SK-N-SH treated with all-trans-retinoic acid at 6 μM for 48 hours (cell line): ENCODE measurements at regions not wholly inside any gene's neighbourhood (a gene's known extent, or its start where the extent isn't known, plus 50 kb on each side); places are given as distances from the start of the nearest gene placed in this dataset.

Experiments
- BACH2 ChIP-seq: fragments of 250-450 bp; sonication (Bioruptor Pico); IDR thresholded peaks from 2 replicates; pipeline ENCODE4 v1.9.0; 2021; ENCODE audit warnings: mild to moderate bottlenecking, borderline replicate concordance
- CREB5 ChIP-seq: fragments of 250-450 bp; sonication (Bioruptor Pico); IDR thresholded peaks from 2 replicates; pipeline ENCODE4 v1.5.1; 2020; ENCODE audit warnings: low read depth, mild to moderate bottlenecking, moderate library complexity
- CSRNP3 ChIP-seq: fragments of 250-450 bp; sonication (Bioruptor Pico); IDR thresholded peaks from 2 replicates; pipeline ENCODE4 v1.5.1; 2021; ENCODE audit warnings: mild to moderate bottlenecking, moderate library complexity
- ESRRG ChIP-seq: fragments of 250-450 bp; sonication (Bioruptor Pico); IDR thresholded peaks from 2 replicates; pipeline ENCODE4 v1.6.1; 2021; ENCODE audit warnings: mild to moderate bottlenecking
- GLIS3 ChIP-seq: fragments of 250-450 bp; sonication (Bioruptor Pico); IDR thresholded peaks from 2 replicates; pipeline ENCODE4 v1.5.0; 2020; ENCODE audit warnings: mild to moderate bottlenecking, moderate library complexity
- ISL1 ChIP-seq: fragments of 250-450 bp; sonication (Bioruptor Pico); IDR thresholded peaks from 2 replicates; pipeline ENCODE4 v2.1.2; 2022; ENCODE audit warnings: mild to moderate bottlenecking, moderate library complexity
- PATZ1 ChIP-seq: fragments of 250-450 bp; sonication (Bioruptor Pico); IDR thresholded peaks from 2 replicates; pipeline ENCODE4 v1.8.0; 2020; ENCODE audit warnings: mild to moderate bottlenecking, moderate library complexity, borderline replicate concordance
- POU6F1 ChIP-seq: fragments of 250-450 bp; sonication (Bioruptor Pico); IDR thresholded peaks from 2 replicates; pipeline ENCODE4 v1.8.0; 2021; ENCODE audit warnings: low read depth, mild to moderate bottlenecking, moderate library complexity, borderline replicate concordance
- PPARA ChIP-seq: fragments of 250-450 bp; sonication (Bioruptor Pico); IDR thresholded peaks from 2 replicates; pipeline ENCODE4 v1.5.0; 2020; ENCODE audit warnings: mild to moderate bottlenecking, borderline replicate concordance
- SNAI2 ChIP-seq: fragments of 250-450 bp; sonication (Bioruptor Pico); IDR thresholded peaks from 2 replicates; pipeline ENCODE4 v1.5.0; 2020; ENCODE audit warnings: mild to moderate bottlenecking, moderate library complexity
- TCF4 ChIP-seq: fragments of 250-450 bp; sonication (Bioruptor Pico); IDR thresholded peaks from 2 replicates; pipeline ENCODE4 v1.8.0; 2021; ENCODE audit warnings: mild to moderate bottlenecking, moderate library complexity, borderline replicate concordance
- ZFP3 ChIP-seq: fragments of 250-450 bp; sonication (Bioruptor Pico); IDR thresholded peaks from 2 replicates; pipeline ENCODE4 v1.5.0; 2020; ENCODE audit warnings: mild to moderate bottlenecking, moderate library complexity

- no peak for TF ChIP-seq POU6F1 (CRISPR knock-in tag)
- TF ChIP-seq TCF4 (CRISPR knock-in tag) = no peak
- TF ChIP-seq PATZ1 (CRISPR knock-in tag) = no peak
- no peak for TF ChIP-seq ZFP3 (CRISPR knock-in tag)
- TF ChIP-seq GLIS3 = no peak
- no peak for TF ChIP-seq CSRNP3 (CRISPR knock-in tag)
- no peak for TF ChIP-seq BACH2 (CRISPR knock-in tag)
- TF ChIP-seq CREB5 (CRISPR knock-in tag) = no peak
- TF ChIP-seq SNAI2 = no peak
- TF ChIP-seq ISL1 (CRISPR knock-in tag) = no peak
- no peak for TF ChIP-seq PPARA (CRISPR knock-in tag)
- TF ChIP-seq ESRRG (CRISPR knock-in tag) = no peak
Observed at GRCh38 chr2:67124531-67124930, 272.6 kb upstream of the ETAA1 start.
